Mammary epithelial cell (primary cell): ENCODE measurements at regions not wholly inside any gene's neighbourhood (a gene's known extent, or its start where the extent isn't known, plus 50 kb on each side); places are given as distances from the start of the nearest gene placed in this dataset.
A peak's percentile ranks its signal among the peaks of the same experiment; 100 is the strongest.

Source experiments
- CTCF ChIP-seq, 2 donors: IDR thresholded peaks in 1 of 2; conservative IDR thresholded peaks in 1 of 2; 2 replicates each; pipeline ENCODE4 v1.5.1; 2011 to 2012; ENCODE audit warnings: inconsistent platforms in 2 of 2, low read length in 2 of 2, mild to moderate bottlenecking in 2 of 2, control low read depth in 1 of 2, low read depth in 1 of 2; ENCODE audit not compliant: insufficient read depth in 1 of 2; ENCODE audit errors: extremely low read depth in 1 of 2
- EZH2 ChIP-seq: IDR thresholded peaks from 2 replicates; pipeline ENCODE4 v1.6.1; 2012; ENCODE audit warnings: low read length, inconsistent platforms, borderline replicate concordance

GRCh38 chr9:7592321-7593316 lies 207.0 kb downstream of the DMAC1 start:
- peak in 1 of 2 donors; percentile 12 for TF ChIP-seq CTCF (conservative IDR thresholded peaks at IDR 0.05 in 1 of 2, IDR thresholded peaks at IDR 0.05 in 1 of 2; ENCODE audit: extremely low read depth in 1 of 2, insufficient read depth in 1 of 2, low read depth in 1 of 2, low read length in 2 of 2)
- TF ChIP-seq EZH2 = no peak
